ENCODE measurements at regions not wholly inside any gene's neighbourhood (a gene's known extent, or its start where the extent isn't known, plus 50 kb on each side); places are given as distances from the start of the nearest gene placed in this dataset.

DNA sequence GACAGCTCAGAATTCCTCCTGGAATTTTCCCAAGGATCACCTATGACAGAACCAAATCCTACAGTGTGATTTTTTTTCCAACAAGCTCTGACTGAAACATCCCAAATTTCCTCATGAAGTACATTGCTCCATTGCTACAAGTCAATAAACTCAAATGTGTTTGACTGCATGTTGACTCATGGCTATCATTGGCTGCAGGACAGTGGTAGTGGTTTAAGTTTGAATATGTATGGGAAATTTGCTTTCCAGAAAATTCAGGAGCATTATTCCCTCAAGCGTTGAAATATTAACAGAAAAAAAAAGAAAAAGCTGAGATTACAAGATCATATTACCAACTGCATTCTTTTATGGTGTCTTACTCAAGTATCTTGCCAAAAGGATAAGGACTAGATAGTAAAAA is 402.8 kb upstream of the DSEL start:
- Histone ChIP-seq H3K4me3 (no peak overlapping the region), H3K27ac (ENCODE audit: low read depth in 1 of 2, low read length in 1 of 2) (no peak overlapping the region), H3K9ac (ENCODE audit: insufficient read depth in 1 of 2, low read length in 2 of 2) (no peak overlapping the region), H3K27me3 (ENCODE audit: control insufficient read depth in 3 of 3, insufficient read depth in 3 of 3, low read length in 2 of 3) (no peaks in the 10 kb centered on the region), H3K9me3 (ENCODE audit: control insufficient read depth in 4 of 4, insufficient read depth in 3 of 4, low read length in 3 of 4) (no peaks in the 10 kb centered on the region), H3K4me1 (ENCODE audit: control insufficient read depth in 5 of 5, insufficient read depth in 5 of 5, low read length in 5 of 5) (no peaks in the 10 kb centered on the region), H3K36me3 (ENCODE audit: control insufficient read depth in 4 of 4, insufficient read depth in 4 of 4, low read length in 4 of 4) (no peaks in the 10 kb centered on the region)
- ATAC-seq (ENCODE audit: insufficient read depth, low FRiP score) (no peak), DNase-seq (no peak)
- 88 to 92% methylated on average over 1 of the region's 1 CpG for WGBS, 2 donors
- TF ChIP-seq, protein P1, sequence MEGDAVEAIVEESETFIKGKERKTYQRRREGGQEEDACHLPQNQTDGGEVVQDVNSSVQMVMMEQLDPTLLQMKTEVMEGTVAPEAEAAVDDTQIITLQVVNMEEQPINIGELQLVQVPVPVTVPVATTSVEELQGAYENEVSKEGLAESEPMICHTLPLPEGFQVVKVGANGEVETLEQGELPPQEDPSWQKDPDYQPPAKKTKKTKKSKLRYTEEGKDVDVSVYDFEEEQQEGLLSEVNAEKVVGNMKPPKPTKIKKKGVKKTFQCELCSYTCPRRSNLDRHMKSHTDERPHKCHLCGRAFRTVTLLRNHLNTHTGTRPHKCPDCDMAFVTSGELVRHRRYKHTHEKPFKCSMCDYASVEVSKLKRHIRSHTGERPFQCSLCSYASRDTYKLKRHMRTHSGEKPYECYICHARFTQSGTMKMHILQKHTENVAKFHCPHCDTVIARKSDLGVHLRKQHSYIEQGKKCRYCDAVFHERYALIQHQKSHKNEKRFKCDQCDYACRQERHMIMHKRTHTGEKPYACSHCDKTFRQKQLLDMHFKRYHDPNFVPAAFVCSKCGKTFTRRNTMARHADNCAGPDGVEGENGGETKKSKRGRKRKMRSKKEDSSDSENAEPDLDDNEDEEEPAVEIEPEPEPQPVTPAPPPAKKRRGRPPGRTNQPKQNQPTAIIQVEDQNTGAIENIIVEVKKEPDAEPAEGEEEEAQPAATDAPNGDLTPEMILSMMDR (IDR thresholded peaks at IDR 0.05; ENCODE audit: control extremely low read depth, extremely low read depth) = no peak

DNA sequence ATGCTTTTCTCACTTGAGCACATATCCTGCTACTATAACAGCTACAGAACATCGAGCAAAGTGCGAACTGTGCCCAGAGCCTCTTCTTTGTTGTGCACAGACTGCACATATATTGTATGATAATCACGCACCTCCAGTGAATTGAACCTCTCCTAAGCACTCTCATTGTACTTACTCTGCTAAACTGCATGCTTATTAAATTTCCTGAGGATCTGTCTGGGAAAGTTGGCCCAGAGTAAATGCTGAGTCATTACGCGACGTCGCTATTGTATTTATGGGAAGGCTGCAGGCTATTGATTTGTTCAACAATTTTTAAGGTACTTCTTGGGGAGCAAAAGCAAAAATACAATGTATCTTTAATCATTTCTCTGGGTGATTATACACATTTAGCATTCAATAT is 399.6 kb upstream of the DSEL start:
- DNase-seq = no peak
- no peak overlapping the region for H3K9ac ChIP-seq (ENCODE audit: insufficient read depth in 1 of 2, low read length in 2 of 2)
- TF ChIP-seq, protein P1 (IDR thresholded peaks at IDR 0.05; ENCODE audit: control extremely low read depth, extremely low read depth) = no peak
- no peak for ATAC-seq (ENCODE audit: insufficient read depth, low FRiP score)
- 87 to 94% methylated on average over 7 of the region's 7 CpGs for WGBS, 2 donors
- no peaks in the 10 kb centered on the region for H3K9me3 ChIP-seq (ENCODE audit: control insufficient read depth in 4 of 4, insufficient read depth in 3 of 4, low read length in 3 of 4)
- H3K27me3 ChIP-seq (ENCODE audit: control insufficient read depth in 3 of 3, insufficient read depth in 3 of 3, low read length in 2 of 3) = no peaks in the 10 kb centered on the region
- H3K4me3 ChIP-seq = no peak overlapping the region
- H3K27ac ChIP-seq (ENCODE audit: low read depth in 1 of 2, low read length in 1 of 2) = no peak overlapping the region
- H3K4me1 ChIP-seq (ENCODE audit: control insufficient read depth in 5 of 5, insufficient read depth in 5 of 5, low read length in 5 of 5) = no peaks in the 10 kb centered on the region
- no peaks in the 10 kb centered on the region for H3K36me3 ChIP-seq (ENCODE audit: control insufficient read depth in 4 of 4, insufficient read depth in 4 of 4, low read length in 4 of 4)

DNA sequence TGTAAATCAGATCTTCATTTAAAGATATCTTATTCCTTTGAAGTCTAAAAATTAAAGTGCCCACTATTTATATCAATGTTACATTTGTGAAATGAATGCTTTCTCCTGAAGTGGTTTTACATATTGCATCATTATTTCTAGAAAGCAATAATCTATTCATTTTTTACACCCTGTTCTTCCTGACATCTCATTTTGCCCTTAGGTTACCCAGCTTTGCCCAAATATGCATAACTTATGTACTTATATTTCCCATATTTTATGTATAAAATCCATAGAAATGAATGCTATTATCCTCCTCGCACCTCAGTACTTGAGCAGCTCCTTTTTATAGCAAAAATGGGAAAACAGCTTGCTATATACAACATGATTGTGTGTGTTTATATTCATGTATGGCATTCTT is 396.5 kb upstream of the DSEL start:
- TF ChIP-seq, protein P1 (IDR thresholded peaks at IDR 0.05; ENCODE audit: control extremely low read depth, extremely low read depth) = no peak
- ATAC-seq (ENCODE audit: insufficient read depth, low FRiP score) = no peak
- Histone ChIP-seq H3K4me3 (no peak overlapping the region), H3K4me1 (ENCODE audit: control insufficient read depth in 5 of 5, insufficient read depth in 5 of 5, low read length in 5 of 5) (no peaks in the 10 kb centered on the region), H3K27me3 (ENCODE audit: control insufficient read depth in 3 of 3, insufficient read depth in 3 of 3, low read length in 2 of 3) (no peaks in the 10 kb centered on the region), H3K9me3 (ENCODE audit: control insufficient read depth in 4 of 4, insufficient read depth in 3 of 4, low read length in 3 of 4) (no peaks in the 10 kb centered on the region), H3K27ac (ENCODE audit: low read depth in 1 of 2, low read length in 1 of 2) (no peak overlapping the region), H3K36me3 (ENCODE audit: control insufficient read depth in 4 of 4, insufficient read depth in 4 of 4, low read length in 4 of 4) (no peaks in the 10 kb centered on the region), H3K9ac (ENCODE audit: insufficient read depth in 1 of 2, low read length in 2 of 2) (no peak overlapping the region)
- 41 to 75% methylated on average over 1 of the region's 1 CpG for WGBS, 2 donors
- DNase-seq = no peak

DNA sequence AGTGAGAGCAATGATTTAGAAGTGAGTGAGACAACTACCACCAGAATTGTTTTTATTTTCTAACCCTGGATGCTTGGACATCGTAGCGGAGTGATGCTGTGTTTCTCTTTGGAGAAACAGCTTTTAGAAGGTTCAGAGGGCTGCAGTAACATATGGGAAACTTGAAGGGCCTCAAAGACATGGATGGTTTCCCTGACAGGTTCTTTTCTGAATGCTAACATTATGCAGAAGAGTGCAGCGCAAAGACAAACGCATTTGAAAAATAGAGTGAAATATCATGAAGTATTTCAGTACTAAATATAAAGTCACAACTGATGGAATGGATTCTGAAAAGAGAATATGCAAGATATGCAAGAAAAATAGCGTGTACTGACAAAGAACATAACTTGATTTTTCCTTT is 385.1 kb upstream of the DSEL start:
- DNase-seq (no peak), ATAC-seq (ENCODE audit: insufficient read depth, low FRiP score) (no peak)
- H3K4me1 ChIP-seq (ENCODE audit: control insufficient read depth in 5 of 5, insufficient read depth in 5 of 5, low read length in 5 of 5) = no peaks in the 10 kb centered on the region
- H3K27ac ChIP-seq (ENCODE audit: low read depth in 1 of 2, low read length in 1 of 2) = no peak overlapping the region
- WGBS, 2 donors = 84 to 89% methylated on average over 5 of the region's 5 CpGs
- no peak overlapping the region for H3K4me3 ChIP-seq
- no peak overlapping the region for H3K9ac ChIP-seq (ENCODE audit: insufficient read depth in 1 of 2, low read length in 2 of 2)
- H3K9me3 ChIP-seq (ENCODE audit: control insufficient read depth in 4 of 4, insufficient read depth in 3 of 4, low read length in 3 of 4) = no peaks in the 10 kb centered on the region
- no peaks in the 10 kb centered on the region for H3K36me3 ChIP-seq (ENCODE audit: control insufficient read depth in 4 of 4, insufficient read depth in 4 of 4, low read length in 4 of 4)
- TF ChIP-seq, protein P1 (IDR thresholded peaks at IDR 0.05; ENCODE audit: control extremely low read depth, extremely low read depth) = no peak
- no peaks in the 10 kb centered on the region for H3K27me3 ChIP-seq (ENCODE audit: control insufficient read depth in 3 of 3, insufficient read depth in 3 of 3, low read length in 2 of 3)

Measured in lung (tissue), 11 donors.